Natural killer cell treated with Interleukin-12 subunit alpha and Interleukin-12 subunit beta and Interleukin-15 and Interleukin-18, amount 100 ng/mL, for 72 hours (primary cell): ENCODE measurements at regions not wholly inside any gene's neighbourhood (a gene's known extent, or its start where the extent isn't known, plus 50 kb on each side); places are given as distances from the start of the nearest gene placed in this dataset.
"Not testable (repeated sequence)": the region's sequence is repeated elsewhere in the genome, so short reads cannot be mapped to it uniquely, and the experiment has no call there.

Source experiments
- ATAC-seq, 2 donors: fragments of 150-1000 bp; cut with Tn5 transposase in 1 of 2; sonication (Bioruptor Pico), chemical (Tn5 transposase) in 1 of 2; 2 replicates each; pipeline ENCODE4 v1.10.0; 2021
- DNase-seq: peaks from one replicate; pipeline ENCODE4 v3.0.0; 2022; ENCODE audit warnings: low spot score
- H3K27ac Mint-ChIP-seq, 2 donors: 1 replicate in 1 of 2; 2 replicates in 1 of 2; pipeline ENCODE4 v1.8.0; 2022; ENCODE audit warnings: mixed read lengths in 2 of 2, mild to moderate bottlenecking in 1 of 2, moderate library complexity in 1 of 2
- H3K27me3 Mint-ChIP-seq, 2 donors: 1 replicate in 1 of 2; 2 replicates in 1 of 2; pipeline ENCODE4 v1.8.0; 2022; ENCODE audit warnings: mixed read lengths in 2 of 2
- H3K36me3 Mint-ChIP-seq: one replicate; pipeline ENCODE4 v1.8.0; 2022; ENCODE audit warnings: mixed read lengths
- H3K4me1 Mint-ChIP-seq, 2 donors: 1 replicate in 1 of 2; 2 replicates in 1 of 2; pipeline ENCODE4 v1.8.0; 2022; ENCODE audit warnings: low read depth in 2 of 2, mixed read lengths in 2 of 2, mild to moderate bottlenecking in 1 of 2
- H3K4me3 Mint-ChIP-seq: one replicate; pipeline ENCODE4 v1.8.0; 2022; ENCODE audit warnings: mixed read lengths
- H3K9me3 Mint-ChIP-seq: 2 replicates; pipeline ENCODE4 v1.8.0; 2022; ENCODE audit warnings: mixed read lengths

- not testable (repeated sequence) for H3K4me1 Mint-ChIP-seq, H3K36me3 Mint-ChIP-seq, H3K4me3 Mint-ChIP-seq, H3K27ac Mint-ChIP-seq, DNase-seq, ATAC-seq
- H3K27me3 Mint-ChIP-seq, result peaks cover 0 to 36% of the 10 kb centered on the region in 2 donors
- peaks cover 15% of the 10 kb centered on the region for H3K9me3 Mint-ChIP-seq
These were observed 1065.1 kb downstream of the RPIA start for GRCh38 chr2:89756616-89757015.

DNA sequence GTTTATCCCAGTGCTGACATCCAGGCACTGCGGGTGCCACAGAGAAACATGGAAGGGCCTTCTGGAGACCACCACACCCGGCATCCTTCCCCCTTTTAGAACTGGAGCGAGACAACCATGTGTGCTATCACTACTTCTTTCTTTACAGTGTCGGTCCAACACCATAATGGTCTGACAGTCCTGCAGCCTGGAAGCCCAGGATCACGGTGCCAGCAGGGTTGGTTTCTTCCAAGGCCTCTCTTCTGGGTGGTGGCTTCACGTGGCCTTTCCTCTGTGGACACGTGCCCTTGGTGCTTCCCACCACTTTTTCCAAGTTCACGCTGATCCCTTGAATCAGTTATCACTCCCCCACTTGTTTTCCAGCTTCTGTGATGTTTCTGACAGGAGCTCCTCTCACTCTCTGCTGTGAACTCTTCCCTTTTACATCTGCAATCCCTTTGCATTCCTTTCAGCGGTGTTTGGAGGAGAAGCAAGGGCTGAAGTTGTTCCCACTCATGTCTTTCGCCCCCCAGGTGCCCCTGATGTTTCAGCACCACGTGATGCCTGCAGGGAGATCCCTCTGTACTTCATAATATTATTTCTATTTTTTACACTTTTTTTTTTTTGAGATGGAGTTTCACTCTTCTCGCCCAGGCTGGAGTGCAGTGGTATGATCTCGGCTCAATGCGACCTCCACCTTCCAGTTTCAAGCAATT is 1067.0 kb downstream of the RPIA start:
- not testable (repeated sequence) for DNase-seq, H3K36me3 Mint-ChIP-seq, H3K4me1 Mint-ChIP-seq, H3K4me3 Mint-ChIP-seq, ATAC-seq, H3K27ac Mint-ChIP-seq
- Mint-ChIP-seq H3K27me3 (peaks cover 0 to 36% of the 10 kb centered on the region in 2 donors), H3K9me3 (peaks cover 15% of the 10 kb centered on the region)

GRCh38 chr2:89760762-89761161 is 1069.3 kb downstream of the RPIA start:
- not testable (repeated sequence) for DNase-seq, H3K36me3 Mint-ChIP-seq, H3K4me1 Mint-ChIP-seq, H3K4me3 Mint-ChIP-seq, H3K27ac Mint-ChIP-seq, ATAC-seq
- Mint-ChIP-seq H3K9me3 (peaks cover 11% of the 10 kb centered on the region), H3K27me3 (peaks cover 0 to 28% of the 10 kb centered on the region in 2 donors)

DNA sequence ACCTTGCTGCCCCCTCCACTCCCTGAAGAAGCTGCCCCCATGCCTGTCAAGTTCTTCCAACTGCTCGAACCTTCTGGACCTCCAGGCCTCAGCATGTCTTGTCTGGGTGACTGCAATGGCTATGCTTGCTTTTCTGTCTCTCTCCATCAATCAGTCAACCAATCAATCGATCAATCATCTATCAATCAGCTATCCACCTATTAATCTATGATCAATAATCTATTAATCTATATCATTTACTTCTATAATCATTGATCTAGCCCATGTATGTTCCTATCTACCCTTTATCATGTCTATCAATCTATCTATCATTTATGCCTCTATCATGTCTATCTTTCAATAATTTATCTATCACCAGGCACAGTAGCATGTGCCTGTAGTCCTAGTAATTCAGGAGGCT is 1069.7 kb downstream of the RPIA start:
- not testable (repeated sequence) for H3K27ac Mint-ChIP-seq, H3K4me3 Mint-ChIP-seq, H3K36me3 Mint-ChIP-seq, ATAC-seq, H3K4me1 Mint-ChIP-seq, DNase-seq
- peaks cover 0 to 27% of the 10 kb centered on the region in 2 donors for H3K27me3 Mint-ChIP-seq
- H3K9me3 Mint-ChIP-seq, result peaks cover 11% of the 10 kb centered on the region

DNA sequence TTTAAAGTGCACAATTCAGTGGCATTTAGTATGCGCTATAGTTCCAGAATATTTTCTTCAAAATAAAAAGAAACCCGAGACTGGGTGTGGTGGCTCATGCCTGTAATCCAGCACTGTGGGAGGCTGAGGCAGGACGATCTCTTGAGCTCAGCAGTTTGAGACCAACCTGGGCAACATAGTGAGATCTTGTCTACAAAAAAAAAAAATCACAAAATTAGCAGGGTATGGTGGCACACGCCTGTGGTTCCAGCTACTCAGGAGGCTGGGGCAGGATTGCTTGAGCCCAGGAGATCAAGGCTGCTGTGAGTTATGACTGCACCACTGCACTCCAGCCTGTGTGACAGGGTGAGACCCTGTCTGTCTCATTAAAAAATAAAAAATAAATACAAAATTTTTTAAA is 1070.4 kb downstream of the RPIA start:
- peaks cover 11% of the 10 kb centered on the region for H3K9me3 Mint-ChIP-seq
- peaks cover 0 to 26% of the 10 kb centered on the region in 2 donors for H3K27me3 Mint-ChIP-seq
- ATAC-seq, H3K4me3 Mint-ChIP-seq, DNase-seq, H3K27ac Mint-ChIP-seq, H3K36me3 Mint-ChIP-seq, H3K4me1 Mint-ChIP-seq: not testable (repeated sequence)

- DNase-seq, H3K4me1 Mint-ChIP-seq, ATAC-seq, H3K36me3 Mint-ChIP-seq, H3K4me3 Mint-ChIP-seq, H3K27ac Mint-ChIP-seq: not testable (repeated sequence)
- peaks cover 0 to 28% of the 10 kb centered on the region in 2 donors for H3K27me3 Mint-ChIP-seq
- H3K9me3 Mint-ChIP-seq, result peaks cover 10% of the 10 kb centered on the region
These were observed 1071.2 kb downstream of the RPIA start for GRCh38 chr2:89762461-89763253.

- H3K27me3 Mint-ChIP-seq, result peaks cover 0 to 28% of the 10 kb centered on the region in 2 donors
- peaks cover 8% of the 10 kb centered on the region for H3K9me3 Mint-ChIP-seq
- no peaks in the 10 kb centered on the region for H3K36me3 Mint-ChIP-seq
- DNase-seq (no peak), ATAC-seq (no peak)
- no peak overlapping the region for H3K4me3 Mint-ChIP-seq
- peaks cover 0 to 8% of the 10 kb centered on the region in 2 donors for H3K4me1 Mint-ChIP-seq
- no peak overlapping the region for H3K27ac Mint-ChIP-seq
These were observed 1071.7 kb downstream of the RPIA start for GRCh38 chr2:89763254-89763580.

DNA sequence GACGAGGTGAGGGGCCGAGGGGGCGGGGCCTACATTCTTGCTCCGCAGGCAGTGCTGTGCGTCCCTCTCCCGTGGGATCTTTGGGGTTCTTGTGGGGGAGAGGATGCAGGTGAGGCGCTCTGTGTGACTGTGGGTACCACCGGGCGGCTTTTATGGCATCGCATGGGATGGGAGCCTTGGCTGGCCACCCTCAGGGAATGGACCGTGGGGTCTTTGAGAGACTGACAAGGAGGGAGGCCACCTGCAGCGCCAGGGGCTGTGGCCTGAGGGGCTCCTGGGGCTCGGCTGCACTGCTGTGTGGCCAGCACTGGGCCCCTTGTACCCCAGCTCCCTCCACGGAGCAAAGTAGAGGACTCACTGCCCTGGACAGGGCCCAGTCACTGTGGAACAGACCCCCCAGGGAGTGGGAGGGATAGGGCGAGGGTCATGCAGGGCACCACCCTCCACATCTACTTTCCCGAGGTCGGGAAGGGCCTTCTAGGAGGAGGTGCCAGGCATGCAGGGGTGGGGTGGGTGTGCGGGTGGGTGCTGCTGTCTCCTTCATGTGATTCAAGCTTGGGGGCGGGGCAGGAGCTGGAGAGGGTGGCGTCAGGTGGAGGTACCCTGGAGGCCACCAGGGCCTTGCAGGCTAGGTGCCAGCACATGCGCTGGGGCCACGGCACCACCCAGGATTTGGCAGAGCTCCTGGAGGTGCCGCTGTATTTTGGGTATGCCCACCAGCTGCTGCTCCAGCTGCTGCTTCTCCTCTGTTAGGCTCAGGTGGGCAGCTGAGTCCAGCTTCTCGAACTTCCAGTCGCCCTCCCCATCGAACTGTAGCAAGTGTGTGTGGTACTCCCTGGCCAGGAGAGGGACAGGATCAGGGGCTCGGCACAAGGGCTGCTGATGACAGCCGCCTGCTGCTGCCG is 1072.4 kb downstream of the RPIA start:
- Mint-ChIP-seq H3K27me3 (peaks cover 0 to 26% of the 10 kb centered on the region in 2 donors), H3K27ac (no peak overlapping the region), H3K36me3 (no peaks in the 10 kb centered on the region), H3K4me1 (peaks cover 0 to 8% of the 10 kb centered on the region in 2 donors), H3K4me3 (no peak overlapping the region), H3K9me3 (peaks cover 4% of the 10 kb centered on the region)
- ATAC-seq, result peak in 1 of 2 donors; percentile 44
- no peak for DNase-seq

GRCh38 chr2:89764571-89765360 is 1073.3 kb downstream of the RPIA start:
- not testable (repeated sequence) for H3K4me1 Mint-ChIP-seq, H3K4me3 Mint-ChIP-seq

DNA sequence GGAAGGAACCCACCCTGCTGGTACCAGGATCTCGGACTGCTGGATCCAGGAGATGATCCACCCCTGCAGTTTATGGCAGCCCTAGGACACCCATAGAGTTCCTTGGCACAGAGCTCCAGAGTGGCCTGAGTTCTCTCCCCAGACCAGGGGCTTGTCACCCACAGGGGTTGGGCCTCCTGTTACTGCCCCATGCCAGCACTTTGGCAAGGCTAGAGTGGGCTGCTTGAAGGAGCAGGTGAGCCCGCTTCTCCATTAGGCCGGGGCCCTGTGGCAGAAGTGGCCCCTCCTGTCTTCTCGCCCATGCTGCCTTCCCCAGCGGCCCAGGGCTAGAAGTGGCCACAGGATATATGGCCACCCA is 1073.9 kb downstream of the RPIA start:
- not testable (repeated sequence) for H3K27ac Mint-ChIP-seq, H3K4me1 Mint-ChIP-seq, DNase-seq, H3K36me3 Mint-ChIP-seq, ATAC-seq, H3K4me3 Mint-ChIP-seq, H3K9me3 Mint-ChIP-seq
- peaks cover 0 to 29% of the 10 kb centered on the region in 2 donors for H3K27me3 Mint-ChIP-seq

More at GRCh38 chr2:89764571-89765360, 1073.3 kb downstream of the RPIA start:
- H3K9me3 Mint-ChIP-seq, H3K36me3 Mint-ChIP-seq, DNase-seq, ATAC-seq, H3K27ac Mint-ChIP-seq: not testable (repeated sequence)
- peaks cover 0 to 31% of the 10 kb centered on the region in 2 donors for H3K27me3 Mint-ChIP-seq

DNA sequence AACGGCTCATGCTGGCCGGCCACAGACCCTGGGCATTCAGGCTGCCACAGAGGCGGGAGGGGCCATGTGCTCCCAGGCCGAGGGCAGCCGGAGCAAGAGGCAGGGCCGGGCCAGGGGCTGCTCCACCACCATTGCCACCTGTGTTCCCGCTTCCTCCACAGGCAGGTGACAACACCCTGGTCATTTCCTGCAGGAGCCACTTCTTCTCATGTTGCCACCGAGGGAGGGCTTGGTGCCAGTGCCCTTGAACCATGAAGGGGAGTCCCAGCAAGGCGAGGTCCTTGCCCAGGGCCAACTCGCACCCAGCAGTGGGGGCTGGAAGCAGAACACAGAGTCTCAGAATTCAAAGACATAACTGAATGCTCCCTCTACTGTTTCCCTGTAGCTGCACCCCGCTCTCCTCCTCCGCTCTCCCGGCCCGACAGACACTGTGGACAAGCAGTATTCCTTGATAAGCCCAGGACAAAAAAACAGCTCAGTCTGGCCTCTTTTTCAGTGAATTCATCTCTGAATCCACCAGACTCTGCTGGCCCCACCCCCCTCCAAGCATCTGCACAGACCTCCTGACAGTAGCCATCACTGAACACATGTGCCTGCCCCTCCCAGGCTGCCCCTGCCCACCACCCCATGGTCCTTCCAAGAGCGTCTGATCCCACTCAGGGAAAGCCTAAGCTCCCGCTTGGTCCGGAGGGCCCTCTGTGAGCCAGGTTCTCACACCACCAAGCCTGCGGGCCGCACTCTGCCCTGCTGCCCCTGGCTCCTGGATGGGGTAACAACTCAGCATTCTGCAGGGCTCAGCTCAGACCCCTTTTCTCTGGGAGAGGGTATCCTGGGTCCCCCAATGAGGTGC is 1074.9 kb downstream of the RPIA start:
- H3K4me1 Mint-ChIP-seq, H3K27ac Mint-ChIP-seq, H3K4me3 Mint-ChIP-seq, ATAC-seq, H3K9me3 Mint-ChIP-seq, H3K36me3 Mint-ChIP-seq, DNase-seq: not testable (repeated sequence)
- peaks cover 0 to 29% of the 10 kb centered on the region in 2 donors for H3K27me3 Mint-ChIP-seq

- not testable (repeated sequence) for ATAC-seq, DNase-seq, H3K4me1 Mint-ChIP-seq, H3K36me3 Mint-ChIP-seq, H3K9me3 Mint-ChIP-seq, H3K4me3 Mint-ChIP-seq, H3K27ac Mint-ChIP-seq
- peaks cover 0 to 27% of the 10 kb centered on the region in 2 donors for H3K27me3 Mint-ChIP-seq
These were observed 1075.6 kb downstream of the RPIA start for GRCh38 chr2:89767058-89767457.
